ENCODE measurements at regions not wholly inside any gene's neighbourhood (a gene's known extent, or its start where the extent isn't known, plus 50 kb on each side); places are given as distances from the start of the nearest gene placed in this dataset.

- TF ChIP-seq RAD21 (IDR thresholded peaks at IDR 0.05; ENCODE audit: low read length) (no peak), CTCF (conservative IDR thresholded peaks at IDR 0.05; ENCODE audit: low read depth, low read length) (no peak), USF2 (IDR thresholded peaks at IDR 0.05; ENCODE audit: low read depth, low read length) (no peak), CEBPB (IDR thresholded peaks at IDR 0.05; ENCODE audit: low read depth, low read length) (no peak), POLR2A (IDR thresholded peaks at IDR 0.05; ENCODE audit: low read depth, low read length) (no peak), MAFK (IDR thresholded peaks at IDR 0.05; ENCODE audit: low read depth, low read length) (no peak), FOS (IDR thresholded peaks at IDR 0.05; ENCODE audit: low read depth, low read length) (no peak)
- TF ChIP-seq, protein P1, sequence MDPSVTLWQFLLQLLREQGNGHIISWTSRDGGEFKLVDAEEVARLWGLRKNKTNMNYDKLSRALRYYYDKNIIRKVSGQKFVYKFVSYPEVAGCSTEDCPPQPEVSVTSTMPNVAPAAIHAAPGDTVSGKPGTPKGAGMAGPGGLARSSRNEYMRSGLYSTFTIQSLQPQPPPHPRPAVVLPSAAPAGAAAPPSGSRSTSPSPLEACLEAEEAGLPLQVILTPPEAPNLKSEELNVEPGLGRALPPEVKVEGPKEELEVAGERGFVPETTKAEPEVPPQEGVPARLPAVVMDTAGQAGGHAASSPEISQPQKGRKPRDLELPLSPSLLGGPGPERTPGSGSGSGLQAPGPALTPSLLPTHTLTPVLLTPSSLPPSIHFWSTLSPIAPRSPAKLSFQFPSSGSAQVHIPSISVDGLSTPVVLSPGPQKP (IDR thresholded peaks at IDR 0.05; ENCODE audit: borderline replicate concordance, low read depth, low read length) = no peak
Observed at GRCh38 chr4:97394653-97395052, 748.6 kb downstream of the STPG2 start.
